Chondrocyte (in vitro differentiated cells): ENCODE measurements at regions not wholly inside any gene's neighbourhood (a gene's known extent, or its start where the extent isn't known, plus 50 kb on each side); places are given as distances from the start of the nearest gene placed in this dataset.

Experiments used
- DNase-seq: peaks from one replicate; pipeline ENCODE4 v3.0.0; 2021; ENCODE audit warnings: mixed read lengths, low spot score
- H3K27ac Mint-ChIP-seq: one replicate; pipeline ENCODE4 v1.8.0; 2021; ENCODE audit warnings: mild to moderate bottlenecking, moderate library complexity, mixed read lengths; ENCODE audit not compliant: unreplicated experiment
- H3K27me3 Mint-ChIP-seq: 2 replicates; pipeline ENCODE4 v1.8.0; 2021; ENCODE audit warnings: low read depth, mixed read lengths
- H3K36me3 Mint-ChIP-seq: 2 replicates; pipeline ENCODE4 v1.8.0; 2021; ENCODE audit warnings: low read depth, mixed read lengths
- H3K4me1 Mint-ChIP-seq: 2 replicates; pipeline ENCODE4 v1.8.0; 2021; ENCODE audit warnings: low read depth, mild to moderate bottlenecking, mixed read lengths
- H3K4me3 Mint-ChIP-seq: one replicate; pipeline ENCODE4 v1.8.0; 2021; ENCODE audit warnings: mild to moderate bottlenecking, moderate library complexity, mixed read lengths; ENCODE audit not compliant: unreplicated experiment
- H3K9me3 Mint-ChIP-seq: 2 replicates; pipeline ENCODE4 v1.8.0; 2021; ENCODE audit warnings: low read depth, mixed read lengths
- CTCF ChIP-seq: fragments of 200-600 bp; sonication (generic); IDR thresholded peaks from 2 replicates; pipeline ENCODE4 v1.5.0; 2021; ENCODE audit warnings: antibody characterized with exemption, mild to moderate bottlenecking, moderate library complexity

- Mint-ChIP-seq H3K4me1 (no peaks in the 10 kb centered on the region), H3K36me3 (peaks cover 2% of the 10 kb centered on the region), H3K27ac (no peak overlapping the region), H3K9me3 (peaks cover 24% of the 10 kb centered on the region), H3K27me3 (no peaks in the 10 kb centered on the region), H3K4me3 (no peak overlapping the region)
- no peak for DNase-seq
- no peak for TF ChIP-seq CTCF
Measured at GRCh38 chr7:124364283-124364682, 331.4 kb upstream of the TMEM229A start.

- no peaks in the 10 kb centered on the region for H3K36me3 Mint-ChIP-seq
- H3K4me3 Mint-ChIP-seq: no peak overlapping the region
Measured at GRCh38 chr7:124354201-124354600, 321.3 kb upstream of the TMEM229A start.

GRCh38 chr7:124351950-124352349, 319.1 kb upstream of the TMEM229A start:
- DNase-seq: no peak
- H3K4me3 Mint-ChIP-seq: no peak overlapping the region
- peaks cover 6% of the 10 kb centered on the region for H3K36me3 Mint-ChIP-seq
- H3K9me3 Mint-ChIP-seq: peaks cover 19% of the 10 kb centered on the region
- no peak for TF ChIP-seq CTCF
- no peak overlapping the region for H3K27ac Mint-ChIP-seq
- H3K27me3 Mint-ChIP-seq: no peaks in the 10 kb centered on the region
- H3K4me1 Mint-ChIP-seq: no peaks in the 10 kb centered on the region

More at GRCh38 chr7:124354201-124354600, 321.3 kb upstream of the TMEM229A start:
- no peak for TF ChIP-seq CTCF
- no peaks in the 10 kb centered on the region for H3K27me3 Mint-ChIP-seq
- H3K9me3 Mint-ChIP-seq: peaks cover 1% of the 10 kb centered on the region
- no peaks in the 10 kb centered on the region for H3K4me1 Mint-ChIP-seq
- H3K27ac Mint-ChIP-seq: no peak overlapping the region
- DNase-seq: no peak

GRCh38 chr7:124349443-124349842, 316.6 kb upstream of the TMEM229A start:
- H3K27me3 Mint-ChIP-seq: peaks cover 2% of the 10 kb centered on the region
- no peak overlapping the region for H3K4me3 Mint-ChIP-seq
- no peak for DNase-seq
- H3K4me1 Mint-ChIP-seq: no peaks in the 10 kb centered on the region
- peaks cover 6% of the 10 kb centered on the region for H3K36me3 Mint-ChIP-seq
- no peak for TF ChIP-seq CTCF
- no peak overlapping the region for H3K27ac Mint-ChIP-seq
- H3K9me3 Mint-ChIP-seq: peaks cover 35% of the 10 kb centered on the region

- TF ChIP-seq CTCF: no peak
- Mint-ChIP-seq H3K4me3 (no peak overlapping the region), H3K27ac (no peak overlapping the region), H3K4me1 (no peaks in the 10 kb centered on the region), H3K27me3 (no peaks in the 10 kb centered on the region), H3K9me3 (peaks cover 5% of the 10 kb centered on the region), H3K36me3 (no peaks in the 10 kb centered on the region)
- no peak for DNase-seq
Measured at GRCh38 chr7:124338861-124339260, 306.0 kb upstream of the TMEM229A start.
